ENCODE measurements at regions not wholly inside any gene's neighbourhood (a gene's known extent, or its start where the extent isn't known, plus 50 kb on each side); places are given as distances from the start of the nearest gene placed in this dataset.
A peak's percentile ranks its signal among the peaks of the same experiment; 100 is the strongest.

GRCh38 chr10:130627346-130628045 lies 491.3 kb downstream of the GLRX3 start:
- Histone ChIP-seq H3K27ac (no peak overlapping the region), H3K4me3 (no peak overlapping the region), H3K4me1 (peaks cover 0 to 5% (median 1%) of the 10 kb centered on the region in 4 donors), H3K9me3 (no peaks in the 10 kb centered on the region), H3K27me3 (no peaks in the 10 kb centered on the region), H3K36me3 (no peaks in the 10 kb centered on the region)
- no peak for TF ChIP-seq POLR2A (IDR thresholded peaks at IDR 0.05)
- ATAC-seq (ENCODE audit: low FRiP score in 2 of 2) (no peak), DNase-seq (no peak)
- 71 to 82% methylated on average over 3 of the region's 3 CpGs for WGBS, 2 donors

GRCh38 chr10:130630135-130630534 lies 493.9 kb downstream of the GLRX3 start:
- no peak for DNase-seq
- no peaks in the 10 kb centered on the region for H3K9me3 ChIP-seq
- no peak overlapping the region for H3K27ac ChIP-seq
- no peak overlapping the region for H3K4me3 ChIP-seq
- H3K27me3 ChIP-seq, result no peaks in the 10 kb centered on the region
- no peak for ATAC-seq (ENCODE audit: low FRiP score in 2 of 2)
- H3K4me1 ChIP-seq, result peaks cover 0 to 5% (median 1%) of the 10 kb centered on the region in 4 donors
- WGBS, 2 donors, result 86% methylated on average over 2 of the region's 2 CpGs
- H3K36me3 ChIP-seq, result no peaks in the 10 kb centered on the region
- TF ChIP-seq POLR2A (IDR thresholded peaks at IDR 0.05) (no peak), EP300 (IDR thresholded peaks at IDR 0.05) (no peak)

GRCh38 chr10:130631142-130632096 lies 495.2 kb downstream of the GLRX3 start:
- DNase-seq (peak in 1 of 2 donors; percentile 40), ATAC-seq (ENCODE audit: low FRiP score in 2 of 2) (peak; percentile 66 to 68)
- H3K36me3 ChIP-seq, result no peaks in the 10 kb centered on the region
- WGBS, 2 donors, result 25 to 30% methylated on average over 10 of the region's 10 CpGs
- peaks cover 0 to 5% (median 1%) of the 10 kb centered on the region in 4 donors for H3K4me1 ChIP-seq
- TF ChIP-seq POLR2AphosphoS5 (IDR thresholded peaks at IDR 0.05), result no peak
- no peak for TF ChIP-seq EP300 (IDR thresholded peaks at IDR 0.05)
- TF ChIP-seq POLR2A (IDR thresholded peaks at IDR 0.05), result no peak
- TF ChIP-seq CTCF (IDR thresholded peaks at IDR 0.05), result no peak
- H3K4me3 ChIP-seq, result no peak overlapping the region
- H3K27me3 ChIP-seq, result no peaks in the 10 kb centered on the region
- H3K9me3 ChIP-seq, result no peaks in the 10 kb centered on the region
- peak overlapping the region in 1 of 4 donors; percentile 28 for H3K27ac ChIP-seq

GRCh38 chr10:130634816-130635215 lies 498.6 kb downstream of the GLRX3 start:
- TF ChIP-seq POLR2A (IDR thresholded peaks at IDR 0.05), result no peak
- TF ChIP-seq POLR2AphosphoS5 (IDR thresholded peaks at IDR 0.05), result no peak
- TF ChIP-seq EP300 (IDR thresholded peaks at IDR 0.05), result no peak
- no peak for TF ChIP-seq CTCF (IDR thresholded peaks at IDR 0.05)
- H3K27ac ChIP-seq, result no peak overlapping the region
- ATAC-seq (ENCODE audit: low FRiP score in 2 of 2), result no peak
- H3K36me3 ChIP-seq, result no peaks in the 10 kb centered on the region
- no peak for DNase-seq
- peaks cover 0 to 5% (median 3%) of the 10 kb centered on the region in 4 donors for H3K4me1 ChIP-seq
- H3K9me3 ChIP-seq, result no peaks in the 10 kb centered on the region
- H3K27me3 ChIP-seq, result no peaks in the 10 kb centered on the region
- H3K4me3 ChIP-seq, result no peak overlapping the region
- WGBS, 2 donors, result 54 to 72% methylated on average over 4 of the region's 4 CpGs

GRCh38 chr10:130635528-130635927 lies 499.3 kb downstream of the GLRX3 start:
- H3K4me1 ChIP-seq, result peaks cover 0 to 5% (median 3%) of the 10 kb centered on the region in 4 donors
- no peak for DNase-seq
- no peak overlapping the region for H3K4me3 ChIP-seq
- no peaks in the 10 kb centered on the region for H3K27me3 ChIP-seq
- no peak for ATAC-seq (ENCODE audit: low FRiP score in 2 of 2)
- no peaks in the 10 kb centered on the region for H3K9me3 ChIP-seq
- no peak overlapping the region for H3K27ac ChIP-seq
- H3K36me3 ChIP-seq, result no peaks in the 10 kb centered on the region
- 68 to 71% methylated on average over 9 of the region's 9 CpGs for WGBS, 2 donors
- TF ChIP-seq CTCF (IDR thresholded peaks at IDR 0.05) (no peak), POLR2AphosphoS5 (IDR thresholded peaks at IDR 0.05) (no peak), POLR2A (IDR thresholded peaks at IDR 0.05) (no peak), EP300 (IDR thresholded peaks at IDR 0.05) (no peak)
